Right lobe of liver (tissue), 6 donors: ENCODE measurements at regions not wholly inside any gene's neighbourhood (a gene's known extent, or its start where the extent isn't known, plus 50 kb on each side); places are given as distances from the start of the nearest gene placed in this dataset.

Experiments used
- ATAC-seq, 4 donors: fragments of 200-7000 bp; cut with Tn5 transposase; one replicate each; pipeline ENCODE4 v1.9.1; 2020; ENCODE audit warnings: mild to moderate bottlenecking in 4 of 4, moderate library complexity in 4 of 4
- DNase-seq, 3 donors: peaks; one replicate each; pipeline ENCODE4 v3.0.0-alpha.2; 2020
- H3K27ac ChIP-seq, 3 donors: fragments of 200-600 bp; one replicate each; pipeline ENCODE4 v1.8.0; 2022
- H3K27me3 ChIP-seq, 2 donors: fragments of 200-600 bp; one replicate each; pipeline ENCODE4 v1.8.0; 2022
- H3K36me3 ChIP-seq, 4 donors: fragments of 200-600 bp; sonication (generic) in 1 of 4; one replicate each; pipeline versions ENCODE4 v1.5.1 to v1.8.0; 2017 to 2022; ENCODE audit warnings: control low read depth in 1 of 4
- H3K4me1 ChIP-seq, 4 donors: fragments of 200-600 bp; sonication (generic) in 1 of 4; one replicate each; pipeline versions ENCODE4 v1.5.1 to v1.8.0; 2017 to 2022; ENCODE audit warnings: control low read depth in 1 of 4
- H3K4me3 ChIP-seq, 3 donors: fragments of 200-600 bp; one replicate each; pipeline ENCODE4 v1.8.0; 2022
- H3K9me3 ChIP-seq, 4 donors: fragments of 200-600 bp; sonication (generic) in 1 of 4; one replicate each; pipeline versions ENCODE4 v1.5.1 to v1.8.0; 2017 to 2022; ENCODE audit warnings: control low read depth in 1 of 4
- CTCF ChIP-seq, 4 donors: fragments of 200-600 bp in 3 of 4; fragments of 450-650 bp in 1 of 4; IDR thresholded peaks; one replicate each; pipeline versions ENCODE4 v1.5.1 to v1.8.0; 2016 to 2022; ENCODE audit warnings: antibody characterized with exemption in 4 of 4, mild to moderate bottlenecking in 2 of 4
- POLR2A ChIP-seq: fragments of 450-650 bp; IDR thresholded peaks from one replicate; pipeline ENCODE4 v1.6.1; 2017; ENCODE audit warnings: antibody characterized with exemption, mild to moderate bottlenecking
- WGBS: methylation state at CpG from one replicate; pipeline ENCODE4 v1.1.6; 2018; ENCODE audit warnings: low coverage, low lambda C conversion rate; ENCODE audit not compliant: insufficient coverage; ENCODE audit errors: missing lambda C conversion rate; 5-methylcytosine and 5-hydroxymethylcytosine counted together
- intact Hi-C, 2 donors: fragments of 100-400 bp; cut with DNase I; formaldehyde crosslinking; loops; one replicate each; pipeline versions ENCODE4 v1.11.2 to v1.14.1; 2022
- donor health status: DM: no; HTN: yes; CAD: no.
- donor health status: DM: no; HTN: no; CAD: no.
- donor health status: DM: no; HTN: no; CAD: no.
- donor health status: DM: no; HTN: yes; CAD: no.
- donor health status: DM: no; HTN: yes; CAD: no.

- H3K4me1 ChIP-seq: no peaks in the 10 kb centered on the region
- H3K27ac ChIP-seq: no peak overlapping the region
- H3K27me3 ChIP-seq: no peaks in the 10 kb centered on the region
- H3K36me3 ChIP-seq: no peaks in the 10 kb centered on the region
- no peak for TF ChIP-seq CTCF (IDR thresholded peaks at IDR 0.05)
- no peaks in the 10 kb centered on the region for H3K9me3 ChIP-seq
- DNase-seq: no peak
- no peak overlapping the region for H3K4me3 ChIP-seq
- intact Hi-C loops: no loop called here
- ATAC-seq: no peak
These were observed 166.3 kb downstream of the TMEM167A start for GRCh38 chr5:82910905-82911304.

GRCh38 chr5:82910491-82910890, 166.7 kb downstream of the TMEM167A start:
- no peaks in the 10 kb centered on the region for H3K36me3 ChIP-seq
- WGBS: 61% methylated on average over 2 of the region's 2 CpGs
- TF ChIP-seq CTCF (IDR thresholded peaks at IDR 0.05): no peak
- no peak for TF ChIP-seq POLR2A
- no peak overlapping the region for H3K27ac ChIP-seq
- H3K4me1 ChIP-seq: no peaks in the 10 kb centered on the region
- DNase-seq: no peak
- H3K4me3 ChIP-seq: no peak overlapping the region
- H3K9me3 ChIP-seq: no peaks in the 10 kb centered on the region
- no peaks in the 10 kb centered on the region for H3K27me3 ChIP-seq
- no peak for ATAC-seq
- intact Hi-C loops: no loop called here

- Histone ChIP-seq H3K4me1 (no peaks in the 10 kb centered on the region), H3K36me3 (no peaks in the 10 kb centered on the region), H3K27ac (no peak overlapping the region), H3K27me3 (no peaks in the 10 kb centered on the region), H3K9me3 (no peaks in the 10 kb centered on the region), H3K4me3 (no peak overlapping the region)
- ATAC-seq (no peak), DNase-seq (no peak)
- WGBS: 53% methylated on average over 6 of the region's 7 CpGs
- TF ChIP-seq CTCF (IDR thresholded peaks at IDR 0.05) (no peak), POLR2A (no peak)
- intact Hi-C loops: no loop called here
These were observed 167.4 kb downstream of the TMEM167A start for GRCh38 chr5:82909771-82910170.

GRCh38 chr5:82905986-82906385, 171.2 kb downstream of the TMEM167A start:
- no peak for ATAC-seq

More at GRCh38 chr5:82905986-82906385, 171.2 kb downstream of the TMEM167A start:
- Histone ChIP-seq H3K36me3 (no peaks in the 10 kb centered on the region), H3K27me3 (no peaks in the 10 kb centered on the region), H3K4me1 (no peaks in the 10 kb centered on the region), H3K4me3 (no peak overlapping the region), H3K9me3 (no peaks in the 10 kb centered on the region), H3K27ac (no peak overlapping the region)
- DNase-seq: no peak
- intact Hi-C loops: no loop called here
- WGBS: 24% methylated on average over 2 of the region's 2 CpGs
- no peak for TF ChIP-seq CTCF (IDR thresholded peaks at IDR 0.05)
- TF ChIP-seq POLR2A: no peak
